ENCODE measurements at regions not wholly inside any gene's neighbourhood (a gene's known extent, or its start where the extent isn't known, plus 50 kb on each side); places are given as distances from the start of the nearest gene placed in this dataset.

DNA sequence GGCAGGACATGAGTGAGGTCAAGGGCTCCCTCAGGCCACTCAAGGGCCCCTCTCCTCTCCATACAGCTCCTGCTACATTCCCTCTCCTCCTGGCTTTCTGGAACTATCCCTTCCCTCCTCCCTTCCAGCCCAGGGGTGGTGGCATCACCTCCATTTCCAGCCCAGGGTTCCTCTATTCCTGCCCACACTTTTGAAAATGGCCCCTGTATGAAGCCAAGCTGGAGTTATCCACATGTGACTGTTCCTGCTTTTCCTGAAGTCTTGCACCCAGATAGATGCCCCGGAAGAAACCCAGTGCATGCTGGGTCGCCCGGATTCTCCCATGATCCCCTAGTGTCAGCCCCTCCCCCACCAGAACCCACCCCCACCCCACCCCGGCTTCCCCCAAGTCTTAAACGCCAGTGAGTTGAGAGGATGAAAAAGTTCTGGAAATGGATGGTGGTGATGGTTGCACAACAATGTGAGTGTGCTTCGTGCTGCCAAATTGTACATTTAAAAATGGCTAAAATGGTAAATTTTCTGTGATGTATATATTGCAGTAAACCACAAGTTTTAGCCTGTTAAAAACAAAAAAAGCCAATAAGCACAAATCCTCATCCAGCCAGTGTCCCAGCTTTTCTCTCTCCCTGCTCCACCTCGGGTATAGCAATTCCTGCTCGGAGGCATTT, 136.9 kb downstream of the SCARB1 start:
- H3K4me3 ChIP-seq (ENCODE audit: low read depth, low read length), result peak overlapping the region; percentile 7
- TF ChIP-seq POLR2A (IDR thresholded peaks at IDR 0.05; ENCODE audit: extremely low read depth, insufficient read length), result no peak
- TF ChIP-seq, protein P1, sequence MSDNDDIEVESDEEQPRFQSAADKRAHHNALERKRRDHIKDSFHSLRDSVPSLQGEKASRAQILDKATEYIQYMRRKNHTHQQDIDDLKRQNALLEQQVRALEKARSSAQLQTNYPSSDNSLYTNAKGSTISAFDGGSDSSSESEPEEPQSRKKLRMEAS (IDR thresholded peaks at IDR 0.05; ENCODE audit: low read depth, low read length), result no peak
- no peak for TF ChIP-seq MYC (IDR thresholded peaks at IDR 0.05; ENCODE audit: low read depth, low read length)
- TF ChIP-seq, protein P2, sequence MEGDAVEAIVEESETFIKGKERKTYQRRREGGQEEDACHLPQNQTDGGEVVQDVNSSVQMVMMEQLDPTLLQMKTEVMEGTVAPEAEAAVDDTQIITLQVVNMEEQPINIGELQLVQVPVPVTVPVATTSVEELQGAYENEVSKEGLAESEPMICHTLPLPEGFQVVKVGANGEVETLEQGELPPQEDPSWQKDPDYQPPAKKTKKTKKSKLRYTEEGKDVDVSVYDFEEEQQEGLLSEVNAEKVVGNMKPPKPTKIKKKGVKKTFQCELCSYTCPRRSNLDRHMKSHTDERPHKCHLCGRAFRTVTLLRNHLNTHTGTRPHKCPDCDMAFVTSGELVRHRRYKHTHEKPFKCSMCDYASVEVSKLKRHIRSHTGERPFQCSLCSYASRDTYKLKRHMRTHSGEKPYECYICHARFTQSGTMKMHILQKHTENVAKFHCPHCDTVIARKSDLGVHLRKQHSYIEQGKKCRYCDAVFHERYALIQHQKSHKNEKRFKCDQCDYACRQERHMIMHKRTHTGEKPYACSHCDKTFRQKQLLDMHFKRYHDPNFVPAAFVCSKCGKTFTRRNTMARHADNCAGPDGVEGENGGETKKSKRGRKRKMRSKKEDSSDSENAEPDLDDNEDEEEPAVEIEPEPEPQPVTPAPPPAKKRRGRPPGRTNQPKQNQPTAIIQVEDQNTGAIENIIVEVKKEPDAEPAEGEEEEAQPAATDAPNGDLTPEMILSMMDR (IDR thresholded peaks at IDR 0.05; ENCODE audit: low read depth, low read length), result no peak
- DNase-seq (ENCODE audit: low read depth), result no peak

GRCh38 chr12:124725597-124726237, 137.9 kb downstream of the SCARB1 start:
- no peak overlapping the region for H3K4me3 ChIP-seq (ENCODE audit: low read depth, low read length)
- no peak for DNase-seq (ENCODE audit: low read depth)
- TF ChIP-seq, protein P1 (IDR thresholded peaks at IDR 0.05; ENCODE audit: low read depth, low read length), result no peak
- no peak for TF ChIP-seq MYC (IDR thresholded peaks at IDR 0.05; ENCODE audit: low read depth, low read length)
- no peak for TF ChIP-seq POLR2A (IDR thresholded peaks at IDR 0.05; ENCODE audit: extremely low read depth, insufficient read length)
- TF ChIP-seq, protein P2 (IDR thresholded peaks at IDR 0.05; ENCODE audit: low read depth, low read length), result no peak

DNA sequence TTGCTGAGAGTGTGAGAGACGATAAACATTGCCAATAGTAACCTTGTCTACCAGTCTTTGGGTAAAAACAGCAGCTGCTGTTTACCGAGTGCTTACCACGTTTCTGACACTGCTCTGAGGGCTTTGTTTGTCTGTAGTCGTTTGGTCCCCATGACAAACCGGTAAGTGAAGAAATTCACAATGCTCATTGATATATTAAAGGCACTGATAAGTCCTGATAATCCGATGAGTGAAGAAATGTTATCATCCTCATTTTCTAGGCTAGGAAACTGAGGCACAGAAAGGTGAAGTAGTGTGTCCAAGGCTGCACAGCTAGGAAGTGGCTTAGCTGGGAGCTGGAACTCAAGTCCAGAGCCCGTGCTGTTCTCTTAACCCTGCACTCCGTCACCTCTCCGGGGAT, 138.6 kb downstream of the SCARB1 start:
- TF ChIP-seq, protein P2 (IDR thresholded peaks at IDR 0.05; ENCODE audit: low read depth, low read length), result no peak
- TF ChIP-seq POLR2A (IDR thresholded peaks at IDR 0.05; ENCODE audit: extremely low read depth, insufficient read length) (no peak), MYC (IDR thresholded peaks at IDR 0.05; ENCODE audit: low read depth, low read length) (no peak)
- TF ChIP-seq, protein P1 (IDR thresholded peaks at IDR 0.05; ENCODE audit: low read depth, low read length), result no peak
- no peak overlapping the region for H3K4me3 ChIP-seq (ENCODE audit: low read depth, low read length)

DNA sequence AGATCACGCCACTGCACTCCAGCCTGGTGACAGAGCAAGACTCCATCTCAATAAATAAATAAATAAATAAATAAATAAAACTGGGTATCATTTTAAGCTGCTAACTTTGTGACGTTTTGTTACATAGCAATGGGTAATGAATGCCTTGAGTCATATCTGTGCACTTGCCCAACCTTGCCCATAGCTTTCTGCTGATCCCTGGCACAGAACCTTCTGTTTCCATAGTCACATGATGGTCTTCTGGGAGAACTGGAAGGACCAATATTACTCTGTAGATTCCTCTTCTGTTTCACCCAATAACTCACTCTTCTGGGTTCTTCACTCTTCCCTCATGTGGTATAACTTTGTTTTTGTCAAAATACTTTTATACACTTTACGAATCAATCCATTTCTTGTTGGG, 140.8 kb downstream of the SCARB1 start:
- TF ChIP-seq POLR2A (IDR thresholded peaks at IDR 0.05; ENCODE audit: extremely low read depth, insufficient read length) (no peak), MYC (IDR thresholded peaks at IDR 0.05; ENCODE audit: low read depth, low read length) (no peak)
- TF ChIP-seq, protein P2 (IDR thresholded peaks at IDR 0.05; ENCODE audit: low read depth, low read length), result no peak
- TF ChIP-seq, protein P1 (IDR thresholded peaks at IDR 0.05; ENCODE audit: low read depth, low read length), result no peak
- no peak for DNase-seq (ENCODE audit: low read depth)
- no peak overlapping the region for H3K4me3 ChIP-seq (ENCODE audit: low read depth, low read length)

More for the DNA sequence above, 138.6 kb downstream of the SCARB1 start:
- no peak for DNase-seq (ENCODE audit: low read depth)

DNA sequence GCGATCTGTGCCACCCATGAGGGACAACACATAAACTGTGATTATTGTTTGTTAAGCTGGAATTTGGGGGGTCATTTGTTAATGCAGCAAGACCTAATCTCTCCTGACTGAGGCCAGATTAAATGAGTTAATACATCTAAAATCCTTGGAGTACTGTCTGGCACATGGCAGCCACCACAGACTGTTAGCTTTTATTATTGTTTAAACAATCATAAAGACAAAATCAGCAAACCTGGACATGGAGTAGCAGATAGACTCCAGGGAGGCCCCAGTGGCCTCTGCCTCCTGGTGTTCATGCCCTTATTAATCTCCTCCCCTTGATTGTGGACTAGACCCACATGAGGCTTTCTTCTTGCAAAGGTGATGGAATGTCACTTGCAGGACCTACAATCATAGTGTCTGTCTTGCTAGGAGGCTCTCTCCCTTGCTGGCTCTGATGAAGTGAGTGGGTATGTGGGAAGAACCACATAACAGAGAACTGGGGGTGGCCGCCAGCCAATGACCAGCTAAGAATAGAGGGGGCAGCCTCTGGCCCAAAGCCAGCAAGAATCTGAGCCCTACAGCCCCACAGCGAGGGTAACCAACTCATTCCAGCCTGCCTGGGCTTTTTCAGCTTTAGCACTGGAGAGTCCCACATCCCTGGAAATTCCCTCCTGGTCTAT, 142.0 kb downstream of the SCARB1 start:
- TF ChIP-seq, protein P1 (IDR thresholded peaks at IDR 0.05; ENCODE audit: low read depth, low read length), result no peak
- no peak for TF ChIP-seq POLR2A (IDR thresholded peaks at IDR 0.05; ENCODE audit: extremely low read depth, insufficient read length)
- no peak overlapping the region for H3K4me3 ChIP-seq (ENCODE audit: low read depth, low read length)
- no peak for DNase-seq (ENCODE audit: low read depth)

Measured in NB4 (cell line).